ENCODE measurements at regions not wholly inside any gene's neighbourhood (a gene's known extent, or its start where the extent isn't known, plus 50 kb on each side); places are given as distances from the start of the nearest gene placed in this dataset.
"Not testable (repeated sequence)": the region's sequence is repeated elsewhere in the genome, so short reads cannot be mapped to it uniquely, and the experiment has no call there.

DNA sequence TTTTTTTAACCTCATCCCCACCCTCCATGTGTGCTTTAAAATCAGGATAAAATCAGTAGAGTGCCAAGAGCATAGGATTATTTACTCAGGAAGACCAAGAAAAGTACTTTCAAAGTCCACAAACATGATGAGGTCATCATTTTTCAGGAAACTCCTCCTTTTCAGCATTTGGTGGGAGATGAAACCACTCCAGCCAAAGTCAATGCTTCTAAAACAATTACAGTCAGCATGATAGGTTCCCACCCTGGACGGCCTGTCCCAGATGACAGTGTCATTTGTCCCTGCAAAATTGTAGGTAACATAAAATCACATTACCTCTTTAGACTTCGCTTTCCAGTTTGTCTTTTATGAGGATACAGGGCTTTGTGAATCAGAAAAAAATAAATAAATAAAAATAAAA, 836.7 kb downstream of the SPATA31A1 start:
- H3K27me3 Mint-ChIP-seq (ENCODE audit: low read depth); ATAC-seq; DNase-seq; H3K36me3 Mint-ChIP-seq (ENCODE audit: low read depth); H3K9me3 Mint-ChIP-seq (ENCODE audit: insufficient read depth); H3K27ac Mint-ChIP-seq; POLR2A ChIA-PET; CTCF ChIA-PET; H3K4me1 Mint-ChIP-seq (ENCODE audit: low read depth); H3K4me3 Mint-ChIP-seq: not testable (repeated sequence)

DNA sequence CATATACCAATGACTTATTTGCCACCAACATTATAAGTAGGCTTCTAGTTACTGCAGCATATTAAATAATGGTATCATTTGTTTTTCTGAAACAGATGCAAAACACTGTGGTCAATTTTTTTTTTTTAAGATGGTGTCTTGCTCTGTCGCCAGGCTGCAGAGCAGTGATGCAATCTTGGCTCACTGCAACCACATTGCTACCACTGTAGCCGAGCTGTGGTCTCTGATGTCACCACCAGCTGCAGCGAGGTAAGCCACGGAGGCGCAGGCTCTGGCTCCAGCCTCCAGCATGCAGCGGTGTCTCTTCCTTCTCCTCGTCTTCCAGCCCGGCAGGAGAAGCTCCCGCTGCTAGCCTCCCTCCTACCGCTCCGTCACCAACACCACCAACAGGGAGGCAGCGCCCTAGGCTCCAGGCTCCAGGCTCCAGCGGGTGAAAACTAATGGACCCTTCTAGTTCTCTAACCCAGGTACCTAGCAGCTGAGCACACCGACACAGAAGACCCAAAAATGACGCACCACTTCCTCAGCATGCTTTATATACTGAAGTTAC, 840.8 kb downstream of the SPATA31A1 start:
- H3K36me3 Mint-ChIP-seq (ENCODE audit: low read depth); H3K4me1 Mint-ChIP-seq (ENCODE audit: low read depth); H3K27ac Mint-ChIP-seq; DNase-seq; ATAC-seq; H3K27me3 Mint-ChIP-seq (ENCODE audit: low read depth); POLR2A ChIA-PET; CTCF ChIA-PET; H3K4me3 Mint-ChIP-seq; H3K9me3 Mint-ChIP-seq (ENCODE audit: insufficient read depth): not testable (repeated sequence)

DNA sequence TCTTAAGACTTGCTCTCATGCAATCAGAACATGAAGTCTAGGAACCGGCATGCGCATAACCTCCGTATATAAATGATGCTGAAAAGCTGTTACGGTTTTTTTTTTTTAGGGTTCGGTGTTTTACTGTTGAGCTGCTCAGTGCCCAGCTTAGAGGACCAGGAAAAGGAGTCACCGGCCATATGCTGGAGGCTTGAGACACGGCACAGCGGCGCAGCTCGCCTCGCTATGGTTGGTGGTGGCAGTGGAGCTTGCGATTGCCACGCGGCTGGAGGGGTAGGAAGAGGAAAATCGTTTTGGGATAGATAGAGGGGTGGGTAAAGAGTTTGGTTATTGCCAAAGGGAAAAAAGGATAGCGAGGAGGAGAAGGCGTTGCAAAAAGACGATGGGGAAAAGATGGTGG, 841.3 kb downstream of the SPATA31A1 start:
- H3K36me3 Mint-ChIP-seq (ENCODE audit: low read depth); H3K27ac Mint-ChIP-seq; H3K27me3 Mint-ChIP-seq (ENCODE audit: low read depth); POLR2A ChIA-PET; H3K4me1 Mint-ChIP-seq (ENCODE audit: low read depth); H3K9me3 Mint-ChIP-seq (ENCODE audit: insufficient read depth); H3K4me3 Mint-ChIP-seq; ATAC-seq; DNase-seq; CTCF ChIA-PET: not testable (repeated sequence)

DNA sequence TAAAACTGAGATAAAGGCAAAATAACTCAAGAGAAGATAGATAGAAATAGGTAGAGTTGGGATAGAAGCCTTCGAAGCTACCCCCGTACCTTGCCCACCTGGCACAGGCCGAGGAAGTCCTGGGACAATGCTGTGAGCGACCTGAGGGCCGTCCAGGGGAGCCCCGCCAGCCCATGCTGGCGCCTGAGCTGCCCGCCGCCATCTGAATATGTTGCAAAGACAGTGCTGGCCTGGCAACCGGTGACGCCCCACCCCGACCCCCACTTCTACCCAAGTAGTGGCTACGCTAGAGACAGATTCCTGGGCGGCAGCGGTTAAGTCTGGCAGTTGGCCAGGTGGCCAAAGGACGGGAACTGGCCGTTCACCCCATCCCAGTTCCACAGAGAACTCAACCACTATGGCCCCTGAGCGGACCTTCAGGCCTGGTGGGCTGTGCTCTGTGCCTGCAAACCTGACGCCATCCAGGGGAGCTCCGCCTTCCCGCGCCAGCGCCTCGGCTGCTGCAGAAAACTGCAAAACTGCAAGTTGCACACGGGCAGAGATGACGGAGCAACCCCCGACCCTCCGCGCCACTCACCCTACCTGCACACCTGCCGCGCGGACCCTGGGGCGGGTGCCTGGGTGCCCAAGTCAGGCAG, 866.2 kb downstream of the SPATA31A1 start:
- H3K36me3 Mint-ChIP-seq (ENCODE audit: low read depth), result not testable (repeated sequence)

DNA sequence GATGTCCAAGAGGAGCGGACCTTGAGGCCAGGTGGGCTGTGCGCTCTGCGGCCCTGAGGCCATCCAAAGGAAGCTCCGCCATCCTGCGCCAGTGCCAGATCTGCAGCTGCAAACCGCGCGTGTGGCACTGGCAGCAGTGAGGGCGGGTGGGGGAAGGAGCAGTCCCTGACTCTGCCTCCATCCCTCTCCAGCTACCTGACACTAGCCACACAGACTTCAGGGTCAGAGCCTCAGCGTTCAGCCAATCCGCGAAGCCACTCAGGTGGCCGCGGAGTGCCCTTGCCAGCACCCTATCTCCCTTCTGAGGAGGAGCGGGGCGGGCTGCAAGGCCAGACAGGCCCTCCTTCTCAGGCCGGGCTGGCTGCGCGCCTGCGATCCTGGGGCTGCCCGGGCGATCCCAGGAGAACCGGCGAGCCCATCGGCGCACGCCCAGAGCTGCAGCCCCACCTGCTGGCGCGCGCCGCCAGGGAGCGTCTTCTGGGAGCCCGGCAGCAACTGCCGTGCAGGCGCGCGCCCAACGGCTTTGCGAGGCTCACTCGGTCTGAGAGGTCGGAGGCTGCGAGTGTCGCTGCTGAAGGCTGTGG, 867.2 kb downstream of the SPATA31A1 start:
- ATAC-seq, result not testable (repeated sequence)

More for the DNA sequence above, 866.2 kb downstream of the SPATA31A1 start:
- H3K27ac Mint-ChIP-seq; H3K4me1 Mint-ChIP-seq (ENCODE audit: low read depth); ATAC-seq; DNase-seq; CTCF ChIA-PET; POLR2A ChIA-PET; H3K9me3 Mint-ChIP-seq (ENCODE audit: insufficient read depth); H3K27me3 Mint-ChIP-seq (ENCODE audit: low read depth); H3K4me3 Mint-ChIP-seq: not testable (repeated sequence)

DNA sequence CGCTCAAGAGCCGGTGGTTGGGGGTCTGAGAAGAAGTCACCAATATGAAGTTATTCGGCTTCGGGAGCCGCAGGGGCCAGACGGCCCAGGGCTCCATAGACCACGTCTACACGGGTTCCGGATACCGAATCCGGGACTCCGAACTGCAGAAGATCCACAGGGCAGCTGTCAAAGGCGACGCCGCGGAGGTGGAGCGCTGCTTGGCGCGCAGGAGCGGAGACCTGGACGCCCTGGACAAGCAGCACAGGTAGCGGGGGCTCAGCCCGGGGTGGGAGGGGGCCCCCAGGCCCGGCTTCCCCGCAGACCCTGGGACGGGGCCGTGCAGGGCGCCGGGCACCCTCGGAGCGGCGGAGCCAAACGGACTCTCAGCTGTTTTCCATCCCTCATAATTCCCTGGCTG, 867.9 kb downstream of the SPATA31A1 start:
- CTCF ChIA-PET; H3K9me3 Mint-ChIP-seq (ENCODE audit: insufficient read depth): not testable (repeated sequence)

More for the DNA sequence above, 867.2 kb downstream of the SPATA31A1 start:
- H3K27ac Mint-ChIP-seq; H3K4me1 Mint-ChIP-seq (ENCODE audit: low read depth); H3K27me3 Mint-ChIP-seq (ENCODE audit: low read depth); CTCF ChIA-PET; DNase-seq; POLR2A ChIA-PET; H3K36me3 Mint-ChIP-seq (ENCODE audit: low read depth); H3K9me3 Mint-ChIP-seq (ENCODE audit: insufficient read depth); H3K4me3 Mint-ChIP-seq: not testable (repeated sequence)

More for the DNA sequence above, 867.9 kb downstream of the SPATA31A1 start:
- H3K27ac Mint-ChIP-seq; DNase-seq; H3K27me3 Mint-ChIP-seq (ENCODE audit: low read depth); POLR2A ChIA-PET; H3K4me3 Mint-ChIP-seq; ATAC-seq; H3K36me3 Mint-ChIP-seq (ENCODE audit: low read depth); H3K4me1 Mint-ChIP-seq (ENCODE audit: low read depth): not testable (repeated sequence)

Data from activated CD8-positive, alpha-beta T cell treated with anti-CD3 and anti-CD28 coated beads, Interleukin-2, amount 10 ng/mL, durations not matched to agents 7 days and 5 days (primary cell).